Forelimb muscle (tissue), 1 donor: ENCODE measurements at regions not wholly inside any gene's neighbourhood (a gene's known extent, or its start where the extent isn't known, plus 50 kb on each side); places are given as distances from the start of the nearest gene placed in this dataset.
"Not testable (repeated sequence)": the region's sequence is repeated elsewhere in the genome, so short reads cannot be mapped to it uniquely, and the experiment has no call there.

Source experiments
- DNase-seq: peaks from one replicate; pipeline ENCODE4 v3.0.0-alpha.2; 2013; ENCODE audit warnings: low read depth

DNA sequence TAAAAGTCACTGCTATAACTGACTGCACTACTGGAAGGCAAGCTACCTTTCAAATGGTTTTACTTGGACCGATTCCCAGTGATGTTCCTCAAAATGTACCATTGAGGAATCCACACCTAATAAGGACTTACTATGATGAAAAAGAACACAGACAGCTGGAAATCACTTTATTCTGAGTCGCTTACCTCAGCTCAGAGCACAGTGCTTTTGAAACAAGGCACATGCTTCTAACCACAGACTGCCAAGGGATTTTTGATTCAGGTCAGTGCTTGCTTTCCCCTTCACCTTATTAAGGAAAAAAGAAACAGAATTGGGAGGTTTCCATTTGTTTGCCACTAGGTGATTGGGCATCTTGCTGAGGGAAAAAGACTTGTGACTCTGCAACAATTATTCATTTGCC, 707.5 kb upstream of the FSHR start:
- no peak for DNase-seq

DNA sequence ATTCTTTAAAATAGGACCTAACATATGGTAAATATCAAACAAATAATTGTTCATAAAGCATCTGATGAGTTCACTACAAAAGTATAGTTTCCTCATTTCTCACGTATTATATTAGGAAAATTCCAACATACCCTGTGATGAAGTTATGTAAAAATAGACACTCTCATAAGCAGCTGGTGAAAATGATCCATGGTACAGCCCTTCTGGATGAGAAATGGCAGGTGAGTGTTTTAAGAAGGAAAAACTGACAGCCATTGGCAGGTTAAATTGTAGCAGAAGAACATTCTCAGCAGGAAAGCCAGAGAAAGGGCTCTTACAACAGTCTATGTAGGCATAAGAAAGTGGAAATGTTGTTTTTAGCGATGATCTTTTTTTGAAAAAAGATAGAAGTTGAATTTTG, 706.5 kb upstream of the FSHR start:
- no peak for DNase-seq

DNA sequence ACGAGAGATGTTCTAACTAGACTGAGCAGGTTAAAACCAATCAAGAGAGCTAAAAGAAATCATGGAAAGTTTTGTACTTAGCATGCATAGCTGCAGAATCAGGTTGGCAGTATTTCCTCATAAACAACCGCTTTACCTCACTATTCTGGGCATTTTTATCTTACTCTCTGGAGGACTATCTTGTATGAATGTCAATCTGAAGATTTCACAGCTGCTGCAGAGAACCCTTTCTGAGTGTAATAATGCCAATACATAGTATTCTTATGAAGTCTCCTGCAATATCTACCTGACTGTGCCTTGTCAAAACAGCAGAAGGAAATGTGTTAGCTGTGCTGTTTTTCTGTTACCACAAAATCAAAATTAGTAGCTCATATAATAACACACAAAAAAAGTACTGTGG, 705.9 kb upstream of the FSHR start:
- DNase-seq = no peak

DNA sequence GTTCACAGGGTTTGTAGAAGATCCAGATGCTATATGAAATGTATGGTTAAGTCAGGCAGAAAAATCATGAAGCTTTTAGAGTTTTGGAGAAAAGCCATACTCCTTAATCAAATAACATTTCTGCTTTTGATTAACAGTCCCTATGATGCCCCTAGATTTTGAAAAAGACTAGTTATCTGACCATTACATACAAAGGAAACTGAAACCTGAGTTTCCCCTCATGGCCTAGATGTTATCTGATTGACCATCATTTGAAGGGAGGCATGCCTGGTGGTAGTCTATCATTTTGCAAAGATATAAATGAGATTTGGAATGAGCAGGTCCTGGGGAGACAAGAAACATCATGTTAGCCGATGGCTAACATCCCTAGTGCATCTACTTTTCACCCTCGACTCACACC, 704.3 kb upstream of the FSHR start:
- DNase-seq = no peak

DNA sequence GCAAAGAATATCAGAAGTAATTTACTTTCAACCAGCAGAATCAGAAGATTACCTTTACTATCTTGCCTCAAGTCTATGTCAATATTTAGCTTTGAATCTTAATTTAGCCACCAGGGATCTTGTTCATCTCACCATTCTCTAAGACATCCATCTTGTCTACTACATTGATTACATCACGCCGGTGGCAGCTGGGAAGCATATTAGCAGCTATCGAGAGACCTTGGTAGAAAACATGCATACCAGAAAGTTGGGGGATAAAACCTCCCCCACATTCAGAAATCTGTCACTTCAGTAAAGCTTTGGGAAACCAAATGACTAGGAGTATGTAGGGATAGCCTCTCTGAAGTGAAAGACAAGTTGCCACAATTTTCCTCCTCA, 703.8 kb upstream of the FSHR start:
- no peak for DNase-seq

DNA sequence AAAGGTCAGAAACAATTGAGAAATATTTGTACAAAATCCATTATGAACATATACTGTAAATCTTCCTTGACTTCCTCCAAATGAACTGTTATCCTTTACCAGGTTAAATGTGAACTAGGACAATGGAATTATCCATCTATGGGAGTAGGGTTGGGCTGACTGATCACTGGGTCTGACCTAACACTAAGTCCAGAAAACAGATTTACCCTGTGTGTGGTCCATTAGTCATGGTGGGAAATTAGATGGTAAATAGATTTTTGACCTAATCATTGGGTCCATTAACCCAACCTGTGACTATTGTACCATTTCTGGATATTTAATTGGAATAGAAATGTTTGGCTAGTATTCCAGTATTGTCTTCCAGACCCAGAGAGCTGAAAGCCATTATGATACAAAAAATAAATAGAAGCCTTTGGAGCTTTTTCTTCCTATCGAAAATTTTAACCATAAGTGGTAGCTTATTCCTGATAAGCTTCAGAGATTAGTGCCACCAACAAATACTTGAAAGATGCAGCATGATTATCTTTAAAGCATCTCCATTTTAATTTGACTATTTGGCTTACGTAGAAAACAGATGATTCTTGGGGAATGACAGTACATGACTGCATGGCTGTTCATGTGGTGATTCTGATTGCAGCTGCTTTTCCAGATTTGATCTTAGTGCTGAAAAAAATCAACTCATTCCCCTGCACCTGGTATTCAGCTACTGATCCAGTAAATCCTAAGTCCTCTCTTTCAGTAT, 703.2 kb upstream of the FSHR start:
- DNase-seq = no peak

DNA sequence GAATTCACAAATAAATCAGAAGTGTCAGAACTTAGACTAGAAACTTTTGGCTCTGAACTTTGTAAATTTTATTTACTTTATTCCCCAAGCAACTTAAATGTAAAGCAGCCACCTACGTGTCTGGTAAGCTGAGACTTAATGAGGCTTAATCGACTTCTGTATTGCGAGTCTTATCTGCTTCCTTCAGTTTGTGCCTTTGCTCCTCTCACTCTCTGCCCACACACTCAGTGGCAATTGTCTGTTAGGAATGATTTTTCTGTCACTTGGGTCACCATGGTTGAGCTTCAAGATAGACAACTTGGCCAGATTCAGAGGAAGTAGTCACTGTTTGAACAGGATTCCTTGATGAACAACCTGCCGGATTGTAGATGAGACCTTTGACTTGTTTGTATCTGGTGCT, 691.4 kb upstream of the FSHR start:
- no peak for DNase-seq

DNA sequence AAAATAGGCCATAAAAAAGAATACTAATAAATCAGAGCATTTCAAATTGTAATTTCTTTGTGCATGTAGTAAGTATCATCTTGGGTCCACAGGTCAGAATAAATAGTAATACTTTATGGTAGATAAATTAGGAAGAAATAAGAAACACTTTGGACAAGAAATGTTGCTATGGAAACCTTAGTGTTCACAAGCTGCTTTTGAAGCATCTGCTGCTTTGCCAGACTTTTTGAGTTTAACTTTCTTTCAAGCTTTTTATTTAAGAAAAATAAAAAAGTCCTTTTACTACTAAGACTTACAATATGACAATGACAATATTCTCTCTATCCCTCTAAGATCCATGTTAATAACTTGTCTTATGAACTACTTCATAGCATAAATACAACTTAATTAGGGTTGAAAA, 690.7 kb upstream of the FSHR start:
- peak; percentile 11 for DNase-seq

DNA sequence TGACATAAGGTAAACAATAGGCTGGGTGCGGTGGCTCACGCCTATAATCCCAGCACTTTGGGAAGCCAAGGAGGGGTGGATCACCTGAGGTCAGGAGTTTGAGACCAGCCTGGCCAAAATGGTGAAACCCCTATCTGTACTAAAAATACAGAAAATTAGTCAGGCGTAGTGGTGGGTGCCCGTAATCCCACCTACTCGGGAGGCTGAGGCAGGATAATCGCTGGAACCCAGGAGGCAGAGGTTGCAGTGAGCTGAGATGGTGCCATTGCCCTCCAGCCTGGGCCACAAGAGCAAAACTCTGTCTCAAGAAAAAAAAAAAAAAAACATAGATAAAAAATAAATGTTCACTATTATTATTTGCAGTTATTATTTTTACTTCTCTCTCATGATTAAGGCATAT, 689.8 kb upstream of the FSHR start:
- DNase-seq = not testable (repeated sequence)

DNA sequence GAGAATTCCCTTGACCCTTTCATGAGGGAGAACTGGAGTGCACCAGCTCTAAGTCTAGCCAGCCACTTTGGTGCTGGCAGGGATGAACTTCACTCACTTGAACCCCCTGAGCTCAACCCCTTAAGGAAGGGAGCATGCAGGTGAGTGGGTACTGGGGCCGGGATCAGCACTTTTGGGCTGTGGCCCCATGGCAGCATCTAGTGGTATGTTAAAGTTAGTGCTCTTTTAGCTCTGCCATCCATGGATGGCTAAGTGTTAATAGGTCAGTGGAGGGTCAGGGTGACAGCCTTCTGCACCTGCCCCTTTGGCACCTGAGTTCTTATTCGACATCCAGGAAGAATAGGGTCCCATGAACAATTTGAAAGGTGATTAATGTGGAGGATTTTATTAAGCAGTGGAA, 689.0 kb upstream of the FSHR start:
- no peak for DNase-seq

DNA sequence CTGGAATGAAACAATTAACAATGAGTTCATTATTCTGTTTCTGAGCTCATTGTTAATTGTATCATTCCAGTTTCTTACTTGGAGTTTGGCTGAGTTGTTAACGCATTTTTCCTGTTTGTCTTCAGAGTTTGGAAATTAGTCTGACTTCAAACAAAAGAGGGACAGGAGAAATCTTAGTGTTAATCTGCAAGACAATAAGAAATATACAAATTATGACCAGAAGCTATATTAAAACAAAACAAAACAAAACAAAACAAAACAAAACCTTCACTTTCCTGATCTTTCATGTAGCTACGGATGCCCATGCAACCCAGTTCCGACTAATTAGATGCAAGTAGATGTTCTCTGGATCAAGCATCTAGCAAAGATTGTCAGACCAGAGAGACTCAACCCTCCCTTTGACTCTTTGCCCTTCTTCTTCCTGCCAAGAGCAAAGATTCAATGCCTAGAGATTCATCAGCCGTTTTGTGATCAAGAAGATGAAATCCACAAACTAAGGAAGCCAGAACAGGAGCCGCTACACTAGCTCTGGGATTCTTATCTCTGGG, 686.2 kb upstream of the FSHR start:
- DNase-seq = no peak

DNA sequence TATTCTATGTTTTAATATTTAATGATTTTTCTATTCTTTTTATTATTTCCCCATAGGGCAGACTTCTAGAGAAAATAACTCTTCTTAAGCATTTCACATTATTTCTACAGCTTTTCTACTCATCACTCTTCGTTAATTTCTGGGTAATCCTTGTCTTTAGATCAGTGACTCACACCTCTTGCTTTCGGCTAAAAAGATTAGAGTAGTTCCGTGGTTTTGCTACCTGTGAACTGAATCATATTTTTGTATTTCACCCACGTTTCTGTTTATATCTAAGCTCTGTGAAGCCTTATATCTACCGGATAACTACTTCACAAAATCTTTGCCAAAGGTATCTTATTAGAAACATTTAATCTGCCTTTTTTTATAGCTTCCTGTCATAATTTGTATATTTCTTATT, 685.5 kb upstream of the FSHR start:
- DNase-seq = no peak

DNA sequence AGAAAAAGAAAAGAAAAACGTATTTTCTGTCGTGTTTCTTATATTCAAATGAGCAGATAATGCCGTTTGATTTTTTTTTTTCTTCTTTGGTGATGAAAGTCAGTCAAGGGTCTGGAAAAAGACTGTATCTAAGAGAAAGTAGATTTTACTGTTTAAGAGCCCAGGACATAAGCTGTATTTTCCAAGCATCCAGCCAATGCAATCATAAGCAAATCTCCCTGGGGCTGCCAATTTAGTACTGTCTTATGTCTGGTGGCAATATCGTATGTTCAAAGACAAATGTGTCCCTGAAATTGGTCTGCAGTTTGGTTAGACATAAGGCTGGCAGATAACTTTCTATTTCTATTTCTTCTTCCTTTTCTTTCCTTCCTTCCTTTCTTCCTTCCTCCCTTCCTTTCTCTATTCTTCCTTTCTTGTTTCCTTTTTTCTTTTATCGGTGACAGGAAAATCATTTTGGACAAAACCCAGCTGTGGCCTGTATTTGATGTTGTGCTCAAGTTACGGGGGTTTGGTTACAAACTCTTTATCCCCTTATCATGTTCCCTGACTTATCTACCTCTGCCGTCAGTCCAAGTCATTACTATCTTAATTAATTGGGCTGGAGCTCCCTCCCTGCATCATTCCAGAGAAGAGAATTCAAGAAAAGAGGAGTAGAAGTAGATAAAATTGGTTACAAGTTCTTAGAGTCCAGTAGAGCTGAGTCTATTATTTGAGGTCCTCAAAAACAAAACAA, 683.4 kb upstream of the FSHR start:
- DNase-seq = peak; percentile 25

DNA sequence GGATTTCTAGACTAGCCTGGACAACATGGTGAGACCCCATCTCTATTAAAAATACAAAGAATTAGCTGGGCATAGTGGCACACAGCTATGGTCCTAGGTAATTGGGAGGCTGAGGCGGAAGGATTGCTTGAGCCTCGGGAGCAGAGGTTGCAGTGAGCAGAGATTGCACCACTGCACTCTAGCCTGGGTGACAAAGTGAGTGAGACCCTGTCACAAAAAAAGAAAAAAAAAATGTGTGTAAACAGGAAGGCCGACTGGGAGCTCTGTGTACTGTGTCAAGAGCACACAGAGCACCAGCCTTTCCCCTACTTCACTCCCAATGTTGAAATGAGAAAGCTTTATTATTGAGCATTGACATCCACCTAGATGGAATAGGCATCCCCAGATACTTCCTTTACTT, 681.7 kb upstream of the FSHR start:
- no peak for DNase-seq

DNA sequence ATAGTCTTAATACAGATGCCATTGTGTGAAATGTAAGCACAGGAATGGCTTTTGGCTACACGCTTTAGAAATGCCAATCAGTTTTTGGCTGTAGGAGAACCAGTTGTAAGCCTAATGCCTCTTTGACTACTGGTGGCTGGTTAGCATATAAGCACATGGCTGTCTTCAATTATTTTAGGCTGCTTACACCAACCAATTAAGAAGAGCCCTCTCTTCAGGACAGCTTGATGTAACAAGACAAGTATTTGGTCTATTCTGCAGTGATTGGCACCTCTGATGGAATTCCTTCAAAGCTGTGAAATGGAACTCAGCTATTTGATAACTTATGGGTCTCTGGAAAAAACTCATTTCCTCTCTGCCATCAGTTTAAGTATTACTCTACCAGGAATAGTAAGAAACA, 680.1 kb upstream of the FSHR start:
- DNase-seq = no peak

DNA sequence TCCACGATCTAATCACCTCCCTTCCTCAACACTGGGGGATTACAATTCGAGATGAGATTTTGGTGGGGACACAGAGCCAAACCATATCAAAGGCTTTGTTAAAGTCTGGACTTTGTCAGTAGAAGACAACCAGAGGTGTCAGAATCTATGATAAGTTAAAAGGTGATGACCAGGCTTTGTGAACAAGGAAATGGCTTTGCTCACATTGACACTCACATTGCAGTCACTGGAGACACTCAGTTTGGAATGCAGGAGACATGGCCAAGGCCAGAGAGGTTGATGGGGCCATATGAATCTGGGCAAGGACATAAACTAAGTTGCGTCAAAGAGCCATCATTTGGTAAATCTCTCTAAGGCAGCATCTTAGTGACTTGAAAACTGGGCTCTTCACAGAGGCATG, 678.2 kb upstream of the FSHR start:
- no peak for DNase-seq

DNA sequence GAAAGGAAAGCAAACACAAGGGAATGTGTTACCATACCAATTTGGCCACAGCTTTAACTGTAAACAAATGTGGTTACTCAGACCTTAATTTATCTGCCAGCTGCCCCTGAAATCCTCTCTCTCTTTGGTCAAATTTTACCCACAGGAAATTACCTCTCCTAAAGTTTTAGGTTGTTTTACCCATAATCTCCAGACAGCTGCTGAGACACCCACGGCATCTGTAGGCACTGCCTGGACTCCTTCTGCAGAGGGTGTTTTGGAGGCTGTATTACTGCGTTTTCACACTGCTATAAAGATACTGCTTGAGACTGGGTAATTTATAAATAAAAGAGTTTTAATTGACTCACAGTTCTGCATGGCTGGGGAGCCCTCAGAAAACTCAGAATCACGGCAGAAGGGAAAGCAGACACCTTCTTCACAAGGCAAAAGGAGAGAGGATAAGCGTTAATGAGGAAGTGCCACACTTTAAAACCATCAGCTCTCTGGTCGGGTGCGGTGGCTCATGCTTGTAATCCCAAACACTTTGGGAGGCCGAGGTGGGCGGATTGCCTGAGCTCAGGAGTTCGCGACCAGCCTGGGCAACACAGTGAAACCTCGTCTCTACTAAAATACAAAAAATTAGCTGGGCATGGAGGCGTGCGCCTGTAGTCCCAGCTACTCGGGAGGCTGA, 677.5 kb upstream of the FSHR start:
- DNase-seq = no peak

DNA sequence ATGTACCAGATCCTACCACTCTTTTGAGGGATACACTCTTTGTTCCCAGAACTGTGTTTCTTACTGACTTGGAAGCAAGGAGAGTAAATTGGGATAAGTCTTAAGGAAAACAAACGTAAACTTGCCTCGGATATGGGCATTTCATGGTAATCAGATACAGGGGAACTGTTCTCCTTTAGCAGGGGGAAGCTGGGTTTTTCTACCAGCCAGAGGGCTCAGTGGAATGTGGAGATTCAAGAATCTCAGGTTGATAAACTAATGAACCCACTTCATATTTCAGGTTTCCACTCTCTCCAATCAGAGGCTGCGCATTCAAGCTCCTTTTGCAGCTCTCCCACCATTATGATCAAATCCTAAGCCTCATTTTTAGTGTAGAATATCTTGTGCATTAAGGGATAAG, 676.5 kb upstream of the FSHR start:
- DNase-seq = no peak

DNA sequence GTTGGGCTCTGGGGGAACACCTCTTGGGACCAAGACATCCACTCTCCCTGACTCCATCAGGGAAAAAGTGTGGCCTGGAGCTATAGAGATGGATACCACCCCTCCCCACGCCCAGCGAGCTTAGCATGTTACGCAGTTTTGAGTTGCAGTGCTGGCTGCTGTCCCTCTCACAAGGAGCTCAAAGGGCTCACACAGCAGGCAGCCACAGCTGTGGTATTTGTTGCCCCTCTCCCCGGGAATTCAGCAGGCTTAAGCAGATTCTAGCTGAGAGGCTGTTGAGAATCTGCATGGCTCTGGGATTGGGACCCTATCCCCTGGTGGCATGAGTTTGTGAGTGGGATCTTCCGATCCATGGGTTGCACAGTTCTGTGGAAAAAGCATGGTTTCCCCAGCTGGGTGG, 673.1 kb upstream of the FSHR start:
- DNase-seq = no peak

DNA sequence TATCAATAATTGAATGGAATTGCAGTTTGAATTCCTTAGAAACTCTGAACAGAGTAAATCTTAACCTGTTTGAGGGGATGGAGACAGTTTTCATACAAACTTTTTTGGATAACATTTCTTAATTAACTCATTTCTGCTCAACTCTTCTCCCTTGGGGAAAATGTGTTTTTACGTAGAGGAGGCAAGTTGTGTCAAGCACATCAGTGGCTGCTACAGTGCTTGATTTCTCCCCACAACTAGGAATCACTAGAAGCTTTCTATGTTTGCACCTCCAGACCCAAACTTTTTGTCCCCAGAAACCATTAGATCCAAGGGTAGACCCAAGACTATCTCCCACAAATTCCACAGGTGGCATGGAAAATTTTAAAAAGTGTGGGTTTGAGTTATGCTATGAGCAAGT, 658.9 kb upstream of the FSHR start:
- no peak for DNase-seq

DNA sequence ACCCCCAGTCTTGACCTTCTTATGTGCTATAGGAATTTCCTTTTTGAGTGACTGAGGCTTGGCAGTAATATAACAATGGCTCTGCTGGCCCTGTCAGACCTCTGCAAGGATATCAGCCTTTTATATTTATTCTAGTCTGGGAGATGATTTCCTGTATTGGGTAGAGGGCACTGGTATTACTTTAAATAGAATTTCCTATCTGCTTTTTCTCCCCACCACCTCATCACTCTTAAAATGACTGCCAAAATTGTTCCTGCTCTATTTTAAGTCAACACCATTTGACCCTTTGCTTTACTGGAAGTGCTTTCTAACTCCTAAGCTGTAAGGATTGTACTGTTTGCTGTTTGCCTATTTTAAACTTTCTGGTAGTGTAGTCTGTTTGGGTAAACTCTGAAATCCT, 658.4 kb upstream of the FSHR start:
- no peak for DNase-seq

DNA sequence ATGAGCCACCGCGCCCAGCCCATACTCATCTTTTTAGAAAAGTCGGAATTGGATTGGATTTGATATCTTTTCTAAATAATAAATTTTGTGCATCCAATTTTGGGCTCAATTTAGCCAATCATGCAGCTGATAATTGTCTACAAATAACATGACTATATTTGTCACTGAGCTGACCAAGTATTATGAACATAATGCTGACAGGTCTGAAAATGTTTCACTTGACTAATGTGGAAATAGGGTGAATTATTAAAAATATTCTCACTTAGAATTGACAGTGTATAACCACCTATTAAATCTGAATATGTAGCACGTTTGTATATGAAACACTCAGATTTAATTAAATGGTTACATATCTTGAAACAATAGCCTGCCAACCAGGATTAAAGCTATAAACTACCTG, 657.2 kb upstream of the FSHR start:
- no peak for DNase-seq

DNA sequence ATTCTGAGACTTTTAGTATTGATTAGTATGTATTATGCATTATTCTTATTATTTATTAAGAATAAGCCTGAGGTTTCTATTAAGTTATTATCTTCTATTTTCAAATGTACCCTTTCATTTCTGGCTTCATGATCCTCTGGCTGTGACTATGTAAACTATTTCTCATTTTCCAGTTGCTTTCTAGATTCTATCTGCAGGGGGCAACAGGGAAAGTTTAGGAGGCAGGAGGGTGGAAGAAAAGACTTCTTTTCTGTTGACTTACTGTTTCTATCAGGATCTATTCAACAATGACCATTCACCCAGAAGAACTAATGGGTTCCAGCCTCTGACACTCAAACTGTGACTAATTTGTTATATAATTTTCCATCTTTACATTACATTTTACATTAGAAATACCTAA, 653.4 kb upstream of the FSHR start:
- no peak for DNase-seq
